ENCODE measurements at regions not wholly inside any gene's neighbourhood (a gene's known extent, or its start where the extent isn't known, plus 50 kb on each side); places are given as distances from the start of the nearest gene placed in this dataset.

DNA sequence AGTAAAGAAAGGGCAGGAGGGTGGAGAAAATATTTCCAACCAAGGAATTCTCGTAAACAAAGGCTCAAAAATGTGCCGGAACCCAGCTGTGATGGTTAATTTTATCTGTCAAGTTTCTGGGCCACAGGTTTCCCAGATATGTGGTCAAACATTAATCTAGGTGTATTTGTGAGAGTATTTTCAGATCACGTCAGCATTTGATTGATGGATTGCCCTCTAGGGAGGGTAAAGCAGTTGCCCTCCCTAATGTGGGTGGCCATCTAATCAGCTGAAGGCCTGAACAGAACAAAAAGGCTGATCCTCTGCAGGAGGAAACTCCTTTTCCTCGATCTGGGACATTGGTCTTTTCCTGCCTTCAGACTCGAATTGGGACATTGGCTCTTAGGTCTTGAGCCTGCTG lies 298.7 kb upstream of the TCF21 start:
- TF ChIP-seq EZH2 (IDR thresholded peaks at IDR 0.05; ENCODE audit: low read length, missing control alignments) (no peak), CTCF (conservative IDR thresholded peaks at IDR 0.05 in 1 of 2, IDR thresholded peaks at IDR 0.05 in 1 of 2; ENCODE audit: low read depth in 1 of 2, low read length in 2 of 2) (no peak)

Measured in fibroblast of lung (primary cell).